ENCODE measurements at regions not wholly inside any gene's neighbourhood (a gene's known extent, or its start where the extent isn't known, plus 50 kb on each side); places are given as distances from the start of the nearest gene placed in this dataset.

DNA sequence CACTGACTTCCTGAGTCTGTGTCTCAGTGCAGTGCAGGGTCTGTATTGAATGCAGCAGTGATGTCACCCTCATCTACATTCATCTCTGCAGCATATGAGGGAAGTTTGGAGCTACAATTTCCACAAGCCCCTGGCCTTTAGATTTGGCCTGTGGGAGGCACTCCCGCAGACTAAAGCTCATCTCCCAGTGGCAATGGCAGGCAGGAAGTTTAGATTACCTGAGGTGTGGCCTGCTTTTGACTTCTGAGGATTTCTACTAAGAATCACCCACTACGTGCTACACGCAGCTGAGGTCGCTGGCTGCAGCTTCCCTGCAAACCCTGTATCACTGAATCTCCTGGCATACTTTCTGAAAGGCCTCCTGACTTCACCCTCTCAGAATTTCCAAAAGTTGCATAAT, 202.2 kb upstream of the PRKD1 start:
- TF ChIP-seq FOXP2 (optimal IDR thresholded peaks at IDR 0.05; ENCODE audit: borderline replicate concordance, extremely low read depth, extremely low read length, insufficient read depth) (no peak), POLR2AphosphoS5 (IDR thresholded peaks at IDR 0.05; ENCODE audit: low read depth, low read length) (no peak), SIN3A (IDR thresholded peaks at IDR 0.05; ENCODE audit: borderline replicate concordance, insufficient read depth, low read length) (no peak), TAF1 (IDR thresholded peaks at IDR 0.05; ENCODE audit: borderline replicate concordance, insufficient read depth, low read length) (no peak)
- TF ChIP-seq, protein P1, sequence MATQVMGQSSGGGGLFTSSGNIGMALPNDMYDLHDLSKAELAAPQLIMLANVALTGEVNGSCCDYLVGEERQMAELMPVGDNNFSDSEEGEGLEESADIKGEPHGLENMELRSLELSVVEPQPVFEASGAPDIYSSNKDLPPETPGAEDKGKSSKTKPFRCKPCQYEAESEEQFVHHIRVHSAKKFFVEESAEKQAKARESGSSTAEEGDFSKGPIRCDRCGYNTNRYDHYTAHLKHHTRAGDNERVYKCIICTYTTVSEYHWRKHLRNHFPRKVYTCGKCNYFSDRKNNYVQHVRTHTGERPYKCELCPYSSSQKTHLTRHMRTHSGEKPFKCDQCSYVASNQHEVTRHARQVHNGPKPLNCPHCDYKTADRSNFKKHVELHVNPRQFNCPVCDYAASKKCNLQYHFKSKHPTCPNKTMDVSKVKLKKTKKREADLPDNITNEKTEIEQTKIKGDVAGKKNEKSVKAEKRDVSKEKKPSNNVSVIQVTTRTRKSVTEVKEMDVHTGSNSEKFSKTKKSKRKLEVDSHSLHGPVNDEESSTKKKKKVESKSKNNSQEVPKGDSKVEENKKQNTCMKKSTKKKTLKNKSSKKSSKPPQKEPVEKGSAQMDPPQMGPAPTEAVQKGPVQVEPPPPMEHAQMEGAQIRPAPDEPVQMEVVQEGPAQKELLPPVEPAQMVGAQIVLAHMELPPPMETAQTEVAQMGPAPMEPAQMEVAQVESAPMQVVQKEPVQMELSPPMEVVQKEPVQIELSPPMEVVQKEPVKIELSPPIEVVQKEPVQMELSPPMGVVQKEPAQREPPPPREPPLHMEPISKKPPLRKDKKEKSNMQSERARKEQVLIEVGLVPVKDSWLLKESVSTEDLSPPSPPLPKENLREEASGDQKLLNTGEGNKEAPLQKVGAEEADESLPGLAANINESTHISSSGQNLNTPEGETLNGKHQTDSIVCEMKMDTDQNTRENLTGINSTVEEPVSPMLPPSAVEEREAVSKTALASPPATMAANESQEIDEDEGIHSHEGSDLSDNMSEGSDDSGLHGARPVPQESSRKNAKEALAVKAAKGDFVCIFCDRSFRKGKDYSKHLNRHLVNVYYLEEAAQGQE (IDR thresholded peaks at IDR 0.05; ENCODE audit: insufficient read depth in 1 of 2, low read depth in 2 of 2, low read length in 2 of 2), result no peak

DNA sequence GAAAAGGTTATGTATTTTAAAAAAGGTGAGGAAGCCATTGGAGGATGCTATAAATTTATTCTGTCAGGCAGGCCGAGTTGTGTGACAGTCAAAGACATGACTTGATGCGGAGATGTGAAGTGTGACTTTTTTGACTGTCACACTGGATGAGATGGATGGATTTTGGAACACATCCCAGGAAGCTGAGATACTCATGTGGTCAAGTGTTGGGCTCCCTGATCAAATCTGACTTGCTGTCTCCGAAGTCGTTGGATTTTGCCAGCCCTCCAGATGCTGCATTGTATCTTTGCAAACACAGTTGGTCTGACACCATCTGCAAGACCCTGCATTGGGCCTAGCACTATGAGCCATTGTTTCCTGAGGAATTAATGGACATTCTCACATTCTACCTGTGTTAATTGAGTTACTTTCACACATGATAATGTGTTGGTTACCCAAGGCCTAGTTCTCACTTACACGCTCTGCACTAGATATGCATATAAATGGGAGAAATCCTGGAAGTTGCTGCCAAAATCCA, 204.0 kb upstream of the PRKD1 start:
- TF ChIP-seq, protein P1 (IDR thresholded peaks at IDR 0.05; ENCODE audit: insufficient read depth in 1 of 2, low read depth in 2 of 2, low read length in 2 of 2), result no peak
- no peak for TF ChIP-seq FOXP2 (optimal IDR thresholded peaks at IDR 0.05; ENCODE audit: borderline replicate concordance, extremely low read depth, extremely low read length, insufficient read depth)
- TF ChIP-seq TAF1 (IDR thresholded peaks at IDR 0.05; ENCODE audit: borderline replicate concordance, insufficient read depth, low read length), result no peak
- TF ChIP-seq SIN3A (IDR thresholded peaks at IDR 0.05; ENCODE audit: borderline replicate concordance, insufficient read depth, low read length), result no peak
- TF ChIP-seq POLR2AphosphoS5 (IDR thresholded peaks at IDR 0.05; ENCODE audit: low read depth, low read length), result no peak

DNA sequence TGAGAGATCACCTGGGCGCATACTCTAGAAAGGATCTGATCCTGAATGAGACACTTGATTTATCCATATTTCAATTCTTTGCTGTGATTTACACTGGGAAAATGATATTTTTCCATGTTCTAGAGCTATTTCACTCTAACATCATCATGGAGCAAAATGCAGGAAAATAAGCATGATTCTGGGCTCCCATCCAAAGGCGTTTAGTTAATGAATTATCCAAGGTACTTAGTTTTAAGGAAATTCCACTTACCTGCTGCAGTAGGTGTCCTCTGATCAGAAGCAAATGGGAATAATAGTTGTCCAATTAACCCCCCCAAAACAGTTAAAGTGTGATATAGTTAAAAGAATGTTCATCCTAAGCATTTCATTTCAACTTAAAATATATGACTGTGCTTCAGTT, 204.5 kb upstream of the PRKD1 start:
- TF ChIP-seq TAF1 (IDR thresholded peaks at IDR 0.05; ENCODE audit: borderline replicate concordance, insufficient read depth, low read length) (no peak), FOXP2 (optimal IDR thresholded peaks at IDR 0.05; ENCODE audit: borderline replicate concordance, extremely low read depth, extremely low read length, insufficient read depth) (no peak), SIN3A (IDR thresholded peaks at IDR 0.05; ENCODE audit: borderline replicate concordance, insufficient read depth, low read length) (no peak), POLR2AphosphoS5 (IDR thresholded peaks at IDR 0.05; ENCODE audit: low read depth, low read length) (no peak)
- TF ChIP-seq, protein P1 (IDR thresholded peaks at IDR 0.05; ENCODE audit: insufficient read depth in 1 of 2, low read depth in 2 of 2, low read length in 2 of 2), result no peak

DNA sequence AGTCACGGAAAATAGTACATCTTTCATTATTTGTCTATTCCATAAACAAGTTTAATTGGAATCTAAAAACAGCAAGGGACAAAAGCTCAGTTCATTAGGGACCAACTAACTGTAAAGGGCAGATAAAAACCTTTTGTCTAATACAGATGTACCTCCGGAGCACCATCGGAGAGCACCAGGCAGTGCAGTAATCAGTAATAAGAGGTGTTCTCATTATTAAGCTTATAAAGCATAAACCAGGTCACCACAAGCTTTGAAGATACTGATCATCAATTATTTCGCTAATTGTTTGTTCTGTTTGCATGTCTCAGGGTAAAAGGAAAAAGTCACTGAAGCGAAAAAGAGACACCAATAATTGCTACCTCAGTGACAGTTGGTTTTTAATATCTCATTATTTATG, 207.3 kb upstream of the PRKD1 start:
- TF ChIP-seq, protein P1 (IDR thresholded peaks at IDR 0.05; ENCODE audit: insufficient read depth in 1 of 2, low read depth in 2 of 2, low read length in 2 of 2), result no peak
- no peak for TF ChIP-seq TAF1 (IDR thresholded peaks at IDR 0.05; ENCODE audit: borderline replicate concordance, insufficient read depth, low read length)
- no peak for TF ChIP-seq POLR2AphosphoS5 (IDR thresholded peaks at IDR 0.05; ENCODE audit: low read depth, low read length)
- TF ChIP-seq SIN3A (IDR thresholded peaks at IDR 0.05; ENCODE audit: borderline replicate concordance, insufficient read depth, low read length), result no peak
- TF ChIP-seq FOXP2 (optimal IDR thresholded peaks at IDR 0.05; ENCODE audit: borderline replicate concordance, extremely low read depth, extremely low read length, insufficient read depth), result no peak

DNA sequence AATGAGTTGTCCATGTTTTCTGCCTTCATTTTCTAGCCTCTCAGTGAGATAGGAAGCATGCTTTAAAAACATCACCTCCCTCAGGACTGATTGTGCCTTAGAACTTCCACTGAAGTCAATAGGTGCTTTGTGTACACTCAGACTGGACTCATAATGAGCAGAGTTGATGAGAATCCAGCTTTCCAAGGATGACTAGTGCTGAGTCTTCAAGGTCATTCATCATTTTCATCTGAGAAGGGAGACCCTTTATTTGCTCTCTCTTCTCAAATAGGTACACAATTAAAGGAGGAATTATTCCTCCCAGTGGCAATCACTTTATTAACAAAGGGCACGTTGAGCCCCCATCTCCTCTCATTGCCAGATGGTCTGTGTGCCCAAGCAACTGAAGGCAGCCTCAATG, 210.9 kb upstream of the PRKD1 start:
- TF ChIP-seq SIN3A (IDR thresholded peaks at IDR 0.05; ENCODE audit: borderline replicate concordance, insufficient read depth, low read length) (no peak), POLR2AphosphoS5 (IDR thresholded peaks at IDR 0.05; ENCODE audit: low read depth, low read length) (no peak), FOXP2 (optimal IDR thresholded peaks at IDR 0.05; ENCODE audit: borderline replicate concordance, extremely low read depth, extremely low read length, insufficient read depth) (no peak), TAF1 (IDR thresholded peaks at IDR 0.05; ENCODE audit: borderline replicate concordance, insufficient read depth, low read length) (no peak)
- TF ChIP-seq, protein P1 (IDR thresholded peaks at IDR 0.05; ENCODE audit: insufficient read depth in 1 of 2, low read depth in 2 of 2, low read length in 2 of 2), result no peak
